ENCODE measurements at regions not wholly inside any gene's neighbourhood (a gene's known extent, or its start where the extent isn't known, plus 50 kb on each side); places are given as distances from the start of the nearest gene placed in this dataset.
"Not testable (repeated sequence)": the region's sequence is repeated elsewhere in the genome, so short reads cannot be mapped to it uniquely, and the experiment has no call there.

DNA sequence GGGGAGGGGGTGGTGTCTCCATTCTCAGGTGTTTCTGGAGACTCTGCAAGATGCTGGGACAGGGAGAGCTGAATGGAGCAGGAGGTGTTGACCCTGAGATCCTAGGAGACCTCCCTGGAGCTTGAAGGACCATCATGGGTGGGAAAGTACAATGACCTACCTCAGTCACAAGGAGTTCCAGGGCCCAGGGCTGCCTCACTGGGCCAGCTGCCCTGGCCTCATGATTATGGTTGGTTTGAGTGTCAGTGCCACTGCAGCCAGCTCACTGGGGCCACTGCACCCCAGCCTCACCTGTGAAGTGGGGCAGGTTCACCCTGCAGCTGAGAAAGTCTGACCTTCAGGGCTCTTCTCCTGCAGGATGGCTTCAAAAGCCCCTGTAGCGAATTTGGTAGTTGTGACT is 372.5 kb downstream of the IRX2 start:
- no peak for DNase-seq (ENCODE audit: low spot score)

DNA sequence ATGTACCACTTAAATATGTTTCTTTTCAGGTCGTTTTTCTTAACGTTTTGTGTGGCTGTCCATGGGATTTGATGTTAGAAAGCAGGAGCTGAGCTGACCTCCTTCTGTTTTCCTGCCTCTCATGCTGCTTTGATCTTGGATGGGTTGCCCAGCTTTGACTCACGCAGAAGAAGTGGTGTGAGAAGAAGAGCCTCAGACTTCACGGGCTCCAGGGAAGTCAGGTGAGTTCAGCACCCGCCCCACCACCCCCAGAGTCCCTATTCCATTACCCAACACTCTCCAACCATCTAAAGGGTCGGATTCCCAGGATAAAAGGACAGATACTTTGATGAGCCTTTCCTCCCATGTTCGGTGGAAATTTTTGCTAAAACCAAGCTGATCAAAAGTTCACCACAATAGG is 373.4 kb downstream of the IRX2 start:
- no peak for DNase-seq (ENCODE audit: low spot score)

DNA sequence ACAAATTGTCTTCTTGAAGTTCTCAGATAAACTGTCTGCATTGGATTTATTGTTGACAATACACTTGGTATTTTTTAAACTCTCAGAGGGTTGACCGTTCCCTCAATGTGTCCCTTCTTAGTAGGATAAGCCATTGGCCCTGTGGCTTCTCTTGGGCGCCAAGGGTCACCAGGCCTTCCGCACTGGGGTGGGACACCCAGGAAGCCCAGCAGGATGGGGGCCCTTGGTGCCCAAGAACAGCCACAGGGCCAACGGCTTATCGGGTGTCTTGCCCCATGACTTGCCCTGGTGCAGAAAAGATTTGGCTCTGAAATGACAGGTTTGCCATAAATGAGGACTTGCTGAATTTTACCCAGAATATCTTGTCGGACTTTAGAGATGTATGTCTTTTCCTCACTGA is 375.0 kb downstream of the IRX2 start:
- DNase-seq (ENCODE audit: low spot score), result no peak

DNA sequence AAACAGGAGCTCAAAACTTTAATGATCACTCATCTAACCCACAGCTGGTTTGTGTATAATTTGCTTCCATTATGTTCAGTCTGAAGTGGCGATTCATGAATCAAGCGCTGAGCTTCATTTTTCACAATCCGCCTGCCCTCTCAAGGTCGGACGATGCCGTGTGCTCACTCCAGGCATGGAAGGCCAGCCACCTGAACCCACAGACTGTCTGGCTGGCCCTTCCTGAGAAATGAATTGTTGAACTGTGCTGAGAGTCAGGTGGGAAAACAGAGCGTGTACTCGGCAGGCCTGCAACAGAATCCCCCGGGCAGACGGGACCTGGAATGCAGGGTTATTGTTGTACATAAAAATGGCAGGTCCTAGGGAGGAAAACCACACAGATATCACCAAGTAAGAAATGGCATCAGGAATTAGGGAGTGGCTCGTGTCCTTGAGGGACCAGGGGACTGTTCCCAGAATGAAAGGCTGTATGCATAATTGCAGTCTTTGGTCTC is 375.7 kb downstream of the IRX2 start:
- DNase-seq (ENCODE audit: low spot score), result no peak

DNA sequence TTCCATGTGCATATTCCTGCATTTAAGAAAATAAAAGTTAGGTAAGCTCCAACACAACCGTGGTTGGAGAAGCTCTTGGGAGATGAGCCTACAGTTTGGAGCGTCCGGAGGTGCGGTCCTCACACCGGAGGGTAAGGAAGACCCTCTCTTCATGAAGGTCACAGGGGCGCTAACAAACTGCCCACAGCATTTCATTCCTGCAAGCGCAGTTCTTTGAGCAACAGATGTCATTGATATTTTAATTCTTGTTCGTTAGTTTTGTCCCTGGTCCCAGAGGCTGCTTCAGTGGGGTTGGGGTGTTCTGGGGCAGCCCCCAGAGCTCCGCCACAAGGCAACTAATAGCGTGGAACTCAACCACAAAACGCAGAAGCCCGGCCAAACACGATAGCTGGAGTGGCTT is 376.2 kb downstream of the IRX2 start:
- no peak for DNase-seq (ENCODE audit: low spot score)

DNA sequence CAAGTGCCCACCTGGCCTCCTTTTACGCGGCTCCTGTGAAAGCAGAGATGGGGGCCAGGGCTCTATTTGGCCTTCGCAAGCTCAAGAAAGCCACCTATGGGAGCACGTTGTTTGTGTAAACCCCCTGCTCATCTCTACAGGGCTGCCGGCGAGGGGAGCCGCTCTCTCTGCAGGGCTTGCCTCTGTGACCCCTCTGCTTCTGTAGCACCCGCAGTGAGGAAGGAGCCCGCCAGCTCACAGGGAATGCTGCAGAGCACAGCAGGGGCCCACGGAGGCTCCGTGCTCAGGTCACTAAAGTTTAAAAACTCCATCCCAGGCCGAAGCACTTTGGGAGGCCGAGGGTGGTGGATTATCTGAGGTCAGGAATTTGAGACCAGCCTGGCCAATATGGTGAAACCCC is 376.8 kb downstream of the IRX2 start:
- no peak for DNase-seq (ENCODE audit: low spot score)

GRCh38 chr5:2373631-2374030 is 377.8 kb downstream of the IRX2 start:
- no peak for DNase-seq (ENCODE audit: low spot score)

- no peak for DNase-seq (ENCODE audit: low spot score)
Observed at GRCh38 chr5:2371419-2371710, 380.1 kb downstream of the IRX2 start.

DNA sequence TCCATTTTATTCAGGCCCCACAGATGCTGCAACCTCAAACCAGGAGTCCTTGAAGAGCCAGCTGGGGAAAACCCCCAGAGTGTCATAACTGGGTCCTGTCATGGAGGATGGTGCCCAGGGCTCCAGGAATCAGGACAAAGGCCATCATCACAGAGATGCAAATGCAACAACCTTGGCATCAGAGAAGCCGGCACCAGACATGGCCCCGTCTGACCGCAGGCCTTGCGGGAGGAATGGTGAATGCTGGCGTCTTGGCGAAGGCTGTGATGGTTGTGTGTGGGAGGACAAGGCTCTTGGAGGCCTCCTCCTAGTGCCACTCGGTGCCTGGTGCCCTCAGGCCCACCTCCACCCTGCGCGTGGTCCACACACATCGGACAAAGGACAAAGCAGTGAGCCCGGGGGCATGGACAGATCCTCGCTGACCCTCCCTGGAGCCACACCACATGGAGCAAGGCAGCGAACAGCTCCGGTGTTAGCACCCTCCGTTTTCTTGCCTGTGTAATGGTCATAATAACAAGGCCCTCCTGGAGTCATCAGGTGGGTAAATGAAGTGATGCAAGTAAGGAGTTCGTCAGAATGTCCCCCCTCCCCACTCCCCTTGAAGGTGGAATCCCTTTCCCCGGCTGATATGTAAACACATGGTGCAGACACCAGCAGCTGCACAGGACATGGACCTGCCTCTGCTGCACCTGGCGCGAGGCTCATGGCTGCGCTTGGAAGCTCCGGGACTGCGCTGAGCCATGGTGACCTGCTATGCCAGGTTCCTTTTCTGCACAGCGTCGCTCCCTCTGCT is 380.7 kb downstream of the IRX2 start:
- DNase-seq (ENCODE audit: low spot score), result no peak

- DNase-seq (ENCODE audit: low spot score), result no peak
Observed at GRCh38 chr5:2369178-2369577, 382.3 kb downstream of the IRX2 start.

DNA sequence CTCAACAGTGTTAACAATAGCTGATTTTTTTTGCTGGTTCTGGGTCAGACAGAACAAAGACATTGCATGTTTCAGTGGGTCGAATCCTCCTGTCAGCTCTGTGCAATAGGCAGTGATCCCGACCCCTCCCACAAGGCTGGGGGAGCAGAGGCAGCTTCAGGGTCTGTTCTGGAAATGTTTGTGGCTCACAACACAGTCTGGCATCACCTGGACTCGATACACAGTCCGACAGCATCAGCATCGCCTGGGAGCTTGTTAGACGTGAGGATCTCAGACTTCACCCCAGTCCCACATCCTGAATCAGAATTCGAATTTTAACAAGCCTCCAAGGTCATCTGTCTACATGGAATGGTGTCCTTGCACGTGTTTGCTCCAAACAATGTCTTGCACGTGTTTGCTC is 384.7 kb downstream of the IRX2 start:
- no peak for DNase-seq (ENCODE audit: low spot score)

DNA sequence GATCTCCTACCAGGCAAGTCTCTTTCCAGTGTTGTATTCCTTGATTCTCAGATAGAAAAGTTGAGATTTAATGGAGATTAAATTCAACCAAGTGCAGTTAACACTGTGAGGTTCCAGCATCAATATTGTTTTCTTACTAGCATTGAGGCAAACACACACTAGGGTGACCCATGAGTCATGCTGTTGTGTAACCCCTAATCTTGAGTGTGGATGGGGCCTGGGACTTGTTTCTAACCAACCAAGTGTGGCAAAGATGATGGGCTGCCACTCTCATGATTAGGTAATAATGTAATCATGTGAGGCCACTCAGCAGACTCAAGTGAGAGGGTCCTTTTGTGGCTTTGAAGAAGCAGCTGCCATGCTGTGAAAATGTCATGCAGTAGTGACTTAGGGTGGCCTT is 394.2 kb downstream of the IRX2 start:
- no peak for DNase-seq (ENCODE audit: low spot score)

DNA sequence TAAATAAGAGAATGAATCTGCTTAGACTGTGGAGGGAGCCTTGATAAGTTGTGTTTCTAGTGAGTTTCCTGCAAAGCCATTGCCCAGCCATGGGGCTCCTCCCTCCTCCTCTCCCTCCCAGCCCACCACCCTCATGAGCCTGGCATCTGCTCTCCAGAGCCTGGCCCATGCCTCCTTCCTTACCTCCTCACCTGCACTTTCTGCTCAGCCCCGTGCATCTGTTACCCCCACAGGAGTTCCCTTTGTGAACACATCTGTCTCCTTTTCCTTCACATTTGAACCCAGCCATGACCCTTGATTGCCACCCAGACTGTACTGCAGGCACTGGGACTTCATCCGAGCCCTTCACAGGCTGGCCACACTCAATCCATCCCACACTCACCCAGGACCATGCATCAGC is 395.6 kb downstream of the IRX2 start:
- DNase-seq (ENCODE audit: low spot score), result no peak

- DNase-seq (ENCODE audit: low spot score), result no peak
Observed at GRCh38 chr5:2353871-2354440, 397.5 kb downstream of the IRX2 start.

DNA sequence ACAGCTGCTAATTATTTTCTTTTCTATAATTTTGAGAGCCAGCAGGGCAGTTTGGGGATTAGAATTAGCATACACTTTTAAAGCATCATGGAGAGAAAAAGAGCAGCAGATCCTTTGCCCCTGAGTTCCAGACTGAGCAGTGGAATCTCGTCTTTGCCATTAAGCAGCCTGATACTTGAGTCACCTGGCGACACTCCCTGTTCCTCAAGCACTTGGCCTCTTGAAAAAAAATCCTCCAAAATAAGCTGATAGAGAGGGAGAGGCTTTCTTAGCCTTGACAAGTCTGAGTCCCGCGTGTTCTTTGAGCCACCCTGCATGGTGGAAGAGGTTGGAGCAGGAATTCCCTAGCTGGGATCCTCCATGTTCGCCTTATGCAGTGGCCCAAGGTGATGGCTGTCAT is 398.3 kb downstream of the IRX2 start:
- no peak for DNase-seq (ENCODE audit: low spot score)

DNA sequence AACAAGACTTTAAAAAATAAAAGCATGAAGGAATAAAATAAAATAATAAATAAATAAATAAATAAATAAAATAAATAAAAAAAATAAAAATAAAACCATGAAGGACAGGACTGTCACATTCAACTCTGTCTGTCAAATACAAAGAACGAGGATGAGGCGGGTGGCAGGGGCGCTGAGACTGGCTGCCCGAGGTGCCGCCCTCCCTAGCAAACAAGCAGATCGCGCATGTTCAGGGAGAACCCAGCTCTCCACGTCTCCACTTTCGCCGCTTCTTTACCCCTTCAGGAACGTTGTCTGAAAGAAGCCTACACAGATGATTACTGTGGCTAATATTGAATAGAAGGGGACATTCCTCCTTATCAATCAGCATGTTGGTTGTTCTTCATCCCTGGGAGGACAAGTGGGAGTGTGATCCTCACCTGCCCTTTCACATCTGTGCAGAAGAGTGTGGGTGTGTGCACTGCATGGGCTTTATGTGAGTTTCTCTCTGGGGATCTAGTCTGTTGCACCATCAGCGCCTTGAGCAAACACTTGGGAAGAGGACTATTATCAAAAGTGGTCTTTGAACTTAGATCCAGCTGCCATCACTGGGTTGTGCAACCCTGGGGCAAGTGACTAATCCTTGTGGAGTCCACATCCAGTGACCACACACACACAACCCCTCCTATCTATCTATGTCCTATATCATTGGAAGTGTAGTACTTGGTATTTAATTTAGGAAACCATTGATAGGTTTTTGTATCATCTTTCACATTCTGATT is 399.2 kb downstream of the IRX2 start:
- DNase-seq (ENCODE audit: low spot score), result no peak

- not testable (repeated sequence) for DNase-seq (ENCODE audit: low spot score)
Observed at GRCh38 chr5:2349768-2350167, 401.7 kb downstream of the IRX2 start.

- no peak for DNase-seq (ENCODE audit: low spot score)
Observed at GRCh38 chr5:2338686-2339085, 412.8 kb downstream of the IRX2 start.

DNA sequence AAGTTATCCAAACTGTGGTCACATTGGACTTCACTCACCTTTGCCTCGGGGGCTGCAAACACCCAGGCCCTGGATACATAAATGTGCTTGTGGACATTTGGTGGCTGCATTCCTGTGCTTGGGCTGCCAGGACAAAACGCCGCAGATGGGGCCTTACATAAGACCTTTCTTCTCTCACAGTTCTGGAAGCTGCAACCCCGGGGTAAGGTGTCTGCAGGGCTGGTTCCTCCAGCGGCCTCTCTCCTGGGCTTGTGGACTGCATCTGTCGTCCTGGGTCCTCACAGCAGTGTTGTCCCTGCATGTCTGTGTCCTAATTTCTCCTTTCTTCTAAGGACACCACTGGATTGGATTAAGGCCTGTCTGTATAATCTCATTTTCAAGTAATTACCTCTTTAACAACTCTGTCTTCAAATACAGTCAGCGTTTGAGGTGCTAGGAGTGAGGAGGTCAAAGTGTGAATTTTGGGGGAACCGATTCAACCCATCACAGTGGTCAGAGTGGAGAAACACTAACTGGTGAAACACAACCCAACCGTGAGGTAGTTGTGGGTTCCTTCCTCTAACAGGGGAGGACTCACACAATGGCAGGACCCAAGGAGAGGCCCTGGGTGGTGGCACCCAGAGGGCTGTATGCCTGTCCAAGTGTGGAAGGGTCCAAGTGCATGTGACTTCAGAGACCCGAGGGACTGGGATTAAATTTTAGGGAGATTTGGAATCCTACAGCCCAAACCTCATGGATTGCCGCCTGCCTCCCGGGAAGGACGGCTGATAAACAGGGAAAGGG is 415.6 kb downstream of the IRX2 start:
- DNase-seq (ENCODE audit: low spot score), result no peak

DNA sequence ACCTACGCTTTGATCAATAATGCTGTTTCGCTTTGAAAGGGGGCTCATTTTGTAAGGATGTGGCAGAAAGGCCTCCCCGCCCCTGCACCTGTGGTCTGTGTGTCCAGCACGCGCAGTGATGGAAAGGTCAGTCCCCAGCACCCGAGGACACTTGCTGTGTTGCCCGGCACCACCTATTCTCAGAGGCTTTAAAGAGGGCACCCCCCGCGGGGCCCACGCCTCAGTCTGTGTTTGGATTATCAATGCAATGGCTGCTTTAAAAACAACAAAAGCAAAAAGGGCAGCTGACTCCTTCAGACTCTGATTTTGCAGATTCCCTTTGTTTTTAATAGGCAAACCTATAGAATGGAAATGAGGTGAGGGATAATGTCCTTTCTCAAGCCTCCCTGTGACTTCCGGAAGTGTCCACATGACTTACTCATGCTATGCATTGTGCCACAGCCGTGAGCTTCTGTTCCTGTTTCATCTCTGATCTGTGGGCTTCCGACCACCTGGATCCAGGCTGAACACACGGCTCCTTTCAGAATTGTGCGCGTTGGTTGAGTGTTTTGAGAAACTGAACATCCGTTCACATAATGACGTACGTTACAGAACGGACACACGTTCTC is 416.2 kb downstream of the IRX2 start:
- DNase-seq (ENCODE audit: low spot score), result no peak

- no peak for DNase-seq (ENCODE audit: low spot score)
Observed at GRCh38 chr5:2334719-2335118, 416.8 kb downstream of the IRX2 start.

GRCh38 chr5:2333291-2333690 is 418.2 kb downstream of the IRX2 start:
- no peak for DNase-seq (ENCODE audit: low spot score)
